HG02678 (cell line): ENCODE measurements at regions not wholly inside any gene's neighbourhood (a gene's known extent, or its start where the extent isn't known, plus 50 kb on each side); places are given as distances from the start of the nearest gene placed in this dataset.

Experiments used
- ATAC-seq: cut with Tn5 transposase; IDR thresholded peaks from one replicate; pipeline ENCODE4 v1.9.1; 2021; ENCODE audit warnings: mild to moderate bottlenecking, moderate library complexity; ENCODE audit not compliant: unreplicated experiment

GRCh38 chr3:178054471-178054870 lies 481.8 kb upstream of the KCNMB2 start:
- no peak for ATAC-seq

DNA sequence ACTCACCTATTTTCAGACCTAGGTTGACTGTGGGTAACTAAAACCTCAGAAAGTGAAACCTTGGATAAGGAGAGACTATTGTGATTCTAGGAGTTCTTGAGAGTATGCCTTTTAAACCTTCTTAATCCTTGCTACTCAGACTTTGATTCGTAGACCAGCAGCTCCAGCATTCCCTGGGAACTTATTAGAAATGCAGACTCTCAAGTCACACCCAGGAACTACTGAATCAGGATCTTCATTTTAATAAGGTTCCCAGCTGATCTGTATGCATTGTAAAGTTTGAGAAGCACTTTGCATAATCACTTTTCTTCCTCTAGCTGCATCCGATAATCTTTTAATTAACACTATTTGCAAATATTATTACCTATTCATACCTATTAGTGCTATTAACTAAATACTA lies 480.3 kb upstream of the KCNMB2 start:
- ATAC-seq, result no peak

DNA sequence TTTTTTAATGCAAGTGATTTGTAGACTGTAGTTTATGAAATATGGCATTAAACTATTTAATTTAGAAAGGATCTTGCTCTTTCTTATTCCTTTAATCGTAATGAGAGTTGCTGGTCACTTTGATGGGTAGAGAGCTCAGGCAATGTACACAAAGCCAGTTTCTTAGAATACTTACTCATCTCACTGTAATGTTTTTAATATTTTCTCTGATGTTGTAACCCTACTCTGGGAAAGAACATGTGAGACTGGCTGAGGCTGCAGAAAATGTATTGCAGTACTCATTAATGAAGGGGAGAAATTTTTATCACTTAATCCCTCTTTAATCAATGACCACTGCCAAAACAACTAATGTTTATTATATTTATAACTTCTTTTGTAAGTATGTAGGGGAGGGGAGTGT lies 479.4 kb upstream of the KCNMB2 start:
- no peak for ATAC-seq

- no peak for ATAC-seq
Observed at GRCh38 chr3:178058629-178059028, 477.6 kb upstream of the KCNMB2 start.

- no peak for ATAC-seq
Observed at GRCh38 chr3:178059119-178059518, 477.1 kb upstream of the KCNMB2 start.

- ATAC-seq, result no peak
Observed at GRCh38 chr3:178059836-178060235, 476.4 kb upstream of the KCNMB2 start.

DNA sequence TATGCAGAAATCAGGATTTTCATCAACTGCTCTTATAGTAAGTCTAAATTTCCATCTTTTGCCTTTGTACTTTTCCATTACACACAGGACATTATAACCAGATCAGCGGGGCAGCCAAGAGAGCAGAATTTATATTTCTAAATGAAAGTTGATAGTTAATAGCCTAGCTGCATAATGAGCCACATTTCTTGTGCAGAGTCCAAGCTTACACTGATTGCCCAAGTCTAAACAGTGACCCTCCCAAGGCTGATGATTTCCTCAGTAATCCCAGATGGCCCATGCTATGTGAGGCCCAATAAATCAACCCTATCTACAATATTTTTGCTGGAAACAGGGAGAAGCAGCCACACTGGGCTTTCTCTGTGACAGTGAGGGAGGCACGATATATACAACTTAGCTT lies 475.8 kb upstream of the KCNMB2 start:
- no peak for ATAC-seq

DNA sequence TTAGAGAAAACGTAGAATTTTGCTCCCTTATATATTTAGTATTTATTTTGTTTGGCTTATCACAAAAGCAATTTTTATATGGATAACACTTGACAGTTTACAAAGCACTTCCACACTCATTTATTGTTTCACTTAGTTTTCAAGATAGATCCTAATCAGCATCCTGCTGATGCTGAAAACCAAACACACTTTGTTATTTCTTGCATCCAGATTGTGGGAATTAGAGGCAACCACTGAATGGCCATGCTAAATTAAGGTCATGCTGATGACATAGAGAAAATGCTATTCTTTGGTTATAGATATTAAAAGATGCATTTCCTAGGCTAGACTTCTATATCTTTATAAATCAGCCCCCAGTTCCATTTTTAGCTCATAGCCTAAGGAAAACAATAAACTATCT lies 474.1 kb upstream of the KCNMB2 start:
- no peak for ATAC-seq

- ATAC-seq, result no peak
Observed at GRCh38 chr3:178063461-178063860, 472.8 kb upstream of the KCNMB2 start.

GRCh38 chr3:178067721-178068120 lies 468.5 kb upstream of the KCNMB2 start:
- ATAC-seq, result no peak

DNA sequence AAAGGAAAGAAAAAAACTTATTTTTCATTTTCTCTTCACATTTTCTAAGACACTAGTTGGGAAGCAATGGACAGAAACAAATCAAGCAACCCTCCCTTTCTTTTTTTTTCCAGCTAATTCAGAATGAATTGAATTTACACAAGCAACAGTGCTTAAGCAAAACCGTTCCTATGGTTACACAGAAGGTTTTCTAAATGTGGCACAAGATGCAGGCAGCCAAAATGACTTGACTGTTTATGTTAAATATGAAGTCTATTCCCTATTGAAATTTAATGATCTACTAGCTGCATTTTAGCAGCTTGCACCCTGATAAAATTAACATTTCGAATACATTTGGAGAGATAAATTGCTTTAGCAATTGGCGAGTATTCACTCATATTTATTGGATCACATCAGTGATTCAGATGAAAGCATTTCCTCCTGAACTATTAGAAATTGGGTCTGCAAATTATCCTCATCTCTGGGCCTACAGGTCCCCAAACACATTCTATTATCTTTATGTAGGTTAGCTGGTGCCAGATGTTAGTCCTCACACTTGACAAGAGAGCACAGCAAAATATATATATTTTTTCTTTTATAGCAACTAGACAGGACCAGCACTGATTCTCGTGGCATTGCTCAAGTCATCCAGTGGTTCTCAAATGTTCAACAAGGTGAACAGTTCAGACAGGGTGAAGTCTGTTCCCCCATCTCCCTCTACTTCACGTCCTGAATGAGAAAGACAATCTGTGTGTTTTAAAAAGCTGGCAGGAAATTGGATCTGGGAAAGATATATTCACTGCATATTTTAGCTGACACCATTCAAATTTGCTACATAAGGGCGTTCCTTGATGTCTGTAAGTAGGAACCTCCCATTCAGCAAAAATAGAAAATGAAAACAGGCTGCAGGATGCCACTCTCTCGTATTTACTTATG lies 463.6 kb upstream of the KCNMB2 start:
- ATAC-seq, result no peak

DNA sequence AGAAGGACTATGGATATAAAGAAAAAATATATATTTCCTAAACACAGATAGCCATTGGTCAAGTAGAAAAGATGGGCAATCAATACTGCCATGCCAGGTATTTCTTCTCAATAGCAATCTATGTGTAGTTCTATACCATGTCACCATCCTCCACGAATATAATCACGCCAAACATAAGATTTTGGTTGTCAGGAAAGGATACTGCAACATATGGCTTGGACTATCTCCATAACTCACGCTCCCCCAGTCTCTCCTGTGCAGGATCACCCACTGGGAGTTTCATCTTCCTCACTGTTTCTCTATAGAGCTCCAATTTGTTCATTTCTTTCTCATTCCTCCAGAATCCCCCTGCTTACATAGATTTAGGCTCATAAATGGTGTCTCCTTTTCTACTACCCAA lies 462.9 kb upstream of the KCNMB2 start:
- ATAC-seq, result no peak

- no peak for ATAC-seq
Observed at GRCh38 chr3:178075344-178075743, 460.9 kb upstream of the KCNMB2 start.

- ATAC-seq, result no peak
Observed at GRCh38 chr3:178078953-178079352, 457.3 kb upstream of the KCNMB2 start.

- no peak for ATAC-seq
Observed at GRCh38 chr3:178079966-178080365, 456.3 kb upstream of the KCNMB2 start.

- ATAC-seq, result no peak
Observed at GRCh38 chr3:178082326-178082906, 453.8 kb upstream of the KCNMB2 start.

GRCh38 chr3:178083906-178084866 lies 452.1 kb upstream of the KCNMB2 start:
- no peak for ATAC-seq

GRCh38 chr3:178084938-178085816 lies 451.1 kb upstream of the KCNMB2 start:
- ATAC-seq, result no peak

GRCh38 chr3:178085817-178086123 lies 450.5 kb upstream of the KCNMB2 start:
- no peak for ATAC-seq

GRCh38 chr3:178086144-178086825 lies 450.0 kb upstream of the KCNMB2 start:
- no peak for ATAC-seq
